HCT116 (cell line): ENCODE measurements at regions not wholly inside any gene's neighbourhood (a gene's known extent, or its start where the extent isn't known, plus 50 kb on each side); places are given as distances from the start of the nearest gene placed in this dataset.

Source experiments
- ATAC-seq: fragments of 200-7000 bp; cut with Tn5 transposase; 2 replicates; pipeline ENCODE4 v1.9.1; 2020; ENCODE audit warnings: mild to moderate bottlenecking, moderate library complexity
- BruUV-seq: library from RNA; stranded (reverse); fragments of 400-500 nt; replicated peaks from 2 replicates; lab custom pipeline; 2021; lab: Mats Ljungman, UMichigan
- CTCF ChIA-PET: fragments of 300-600 bp; sonication (Branson Sonifier 250); formaldehyde crosslinking; loops from one replicate; lab custom pipeline; 2021; ENCODE audit warnings: antibody characterized with exemption; lab: Charles Lee
- POLR2A ChIA-PET: fragments of 300-600, 350-600 bp; sonication (Branson Sonifier 250); formaldehyde crosslinking; loops from one replicate; lab custom pipeline; 2021; ENCODE audit warnings: antibody characterized with exemption; lab: Charles Lee
- RAD21 ChIA-PET, 2 experiments: fragments of 300-600 bp; sonication (Branson Sonifier 250); formaldehyde crosslinking; loops; one replicate each; lab custom pipeline; 2023; ENCODE audit warnings: low total read pairs in 2 of 2; ENCODE audit not compliant: uncharacterized antibody in 2 of 2, unreplicated experiment in 2 of 2, low non-redundant PET in 1 of 2; lab: Charles Lee
- DNase-seq: peaks from one replicate; pipeline ENCODE4 v3.0.0-alpha.2; 2010; ENCODE audit warnings: low read depth, low spot score
- H2AFZ ChIP-seq: fragments of 200-600 bp; shearing (Covaris generic), sonication (generic); 2 replicates; pipeline ENCODE4 v1.6.1; 2017; ENCODE audit warnings: low read depth, mixed run types, mixed read lengths, antibody characterized with exemption, low read length; ENCODE audit not compliant: poor library complexity, severe bottlenecking
- H3K27ac ChIP-seq: 2 replicates; pipeline ENCODE4 v1.5.1; 2012; ENCODE audit warnings: low read depth, low read length
- H3K27me3 ChIP-seq: fragments of 200-600 bp; sonication (generic); 2 replicates; pipeline ENCODE4 v1.6.1; 2016; ENCODE audit warnings: mixed run types, low read length, mixed read lengths; ENCODE audit not compliant: insufficient read depth
- H3K36me3 ChIP-seq, 2 experiments: fragments of 200-500 bp in 1 of 2; fragments of 200-600 bp in 1 of 2; sonication (Bioruptor generic) in 1 of 2; sonication (generic) in 1 of 2; 2 replicates each; pipeline versions ENCODE4 v1.5.1 to v1.6.1; 2014 to 2016; ENCODE audit warnings: low read length in 2 of 2, inconsistent platforms in 1 of 2, mixed read lengths in 1 of 2, mixed run types in 1 of 2; ENCODE audit not compliant: insufficient read depth in 2 of 2, control insufficient read depth in 1 of 2
- H3K4me1 ChIP-seq, 2 experiments: fragments of 200-600 bp in 1 of 2; sonication (generic) in 1 of 2; 2 replicates each; pipeline versions ENCODE4 v1.5.1 to v1.6.1; 2012 to 2017; ENCODE audit warnings: low read length in 2 of 2, inconsistent platforms in 1 of 2, mild to moderate bottlenecking in 1 of 2, mixed read lengths in 1 of 2, mixed run types in 1 of 2, moderate library complexity in 1 of 2; ENCODE audit not compliant: insufficient read depth in 2 of 2, control insufficient read depth in 1 of 2
- H3K4me2 ChIP-seq: fragments of 200-600 bp; sonication (generic); 2 replicates; pipeline ENCODE4 v1.6.1; 2017; ENCODE audit warnings: mixed run types, low read length, mixed read lengths
- H3K4me3 ChIP-seq, 2 experiments: fragments of 200-600 bp in 1 of 2; sonication (generic) in 1 of 2; replicated peaks in 1 of 2; 2 replicates each; pipeline ENCODE4 v1.5.1; 2011 to 2016; ENCODE audit warnings: low read length in 2 of 2, control low read depth in 1 of 2, low read depth in 1 of 2, mild to moderate bottlenecking in 1 of 2, mixed read lengths in 1 of 2, mixed run types in 1 of 2
- H3K79me2 ChIP-seq: fragments of 200-600 bp; sonication (generic); 2 replicates; pipeline ENCODE4 v1.6.1; 2017; ENCODE audit warnings: mild to moderate bottlenecking, mixed run types, low read length, moderate library complexity, mixed read lengths; ENCODE audit not compliant: insufficient read depth
- H3K9ac ChIP-seq: fragments of 200-600 bp; sonication (generic); 2 replicates; pipeline ENCODE4 v1.6.1; 2016; ENCODE audit warnings: low read length, mixed read lengths
- H3K9me2 ChIP-seq: fragments of 200-600 bp; sonication (generic), shearing (Covaris generic); 2 replicates; pipeline ENCODE4 v1.6.1; 2017; ENCODE audit warnings: mixed run types, mild to moderate bottlenecking, moderate library complexity; ENCODE audit not compliant: insufficient read depth
- H3K9me3 ChIP-seq, 2 experiments: fragments of 200-500 bp in 1 of 2; fragments of 200-600 bp in 1 of 2; sonication (Bioruptor generic) in 1 of 2; sonication (generic) in 1 of 2; 2 replicates each; pipeline ENCODE4 v1.6.1; 2014 to 2017; ENCODE audit warnings: low read length in 2 of 2, mixed read lengths in 2 of 2, inconsistent platforms in 1 of 2, low read depth in 1 of 2, mild to moderate bottlenecking in 1 of 2, mixed run types in 1 of 2, moderate library complexity in 1 of 2; ENCODE audit not compliant: control insufficient read depth in 1 of 2, insufficient read depth in 1 of 2
- H4K20me1 ChIP-seq: fragments of 200-600 bp; sonication (generic), shearing (Covaris generic); 2 replicates; pipeline ENCODE4 v1.6.1; 2017; ENCODE audit warnings: mixed run types, mild to moderate bottlenecking, moderate library complexity; ENCODE audit not compliant: insufficient read depth
- CEBPB ChIP-seq: IDR thresholded peaks from 2 replicates; pipeline ENCODE4 v1.6.1; 2012; ENCODE audit warnings: low read depth
- CTCF ChIP-seq, 3 experiments: fragments of 200-600 bp in 1 of 3; sonication (generic) in 1 of 3; IDR thresholded peaks in 2 of 3; conservative IDR thresholded peaks in 1 of 3; 2 replicates each; pipeline ENCODE4 v1.5.1; 2012 to 2017; ENCODE audit warnings: low read depth in 2 of 3, low read length in 2 of 3, antibody characterized with exemption in 1 of 3, borderline replicate concordance in 1 of 3, control low read depth in 1 of 3, mild to moderate bottlenecking in 1 of 3, mixed read lengths in 1 of 3, mixed run types in 1 of 3, moderate library complexity in 1 of 3; ENCODE audit not compliant: insufficient read depth in 1 of 3
- ELF1 ChIP-seq: IDR thresholded peaks from 2 replicates; pipeline ENCODE4 v1.6.1; 2012; ENCODE audit warnings: low read depth, borderline replicate concordance
- POLR2A ChIP-seq: IDR thresholded peaks from 2 replicates; pipeline ENCODE4 v1.7.0; 2011; ENCODE audit warnings: borderline replicate concordance; ENCODE audit not compliant: insufficient read depth, insufficient read length; ENCODE audit errors: extremely low read depth
- POLR2AphosphoS5 ChIP-seq: IDR thresholded peaks from 2 replicates; pipeline ENCODE4 v1.6.1; 2011; ENCODE audit warnings: mild to moderate bottlenecking, low read depth, low read length, moderate library complexity
- SP1 ChIP-seq: IDR thresholded peaks from 2 replicates; pipeline ENCODE4 v1.6.1; 2012; ENCODE audit warnings: low read depth
- SRF ChIP-seq: IDR thresholded peaks from 2 replicates; pipeline ENCODE4 v1.6.1; 2012; ENCODE audit warnings: low read depth
- YY1 ChIP-seq: IDR thresholded peaks from 2 replicates; pipeline ENCODE4 v1.6.1; 2011; ENCODE audit warnings: low read length, low read depth, moderate library complexity, mild to moderate bottlenecking; ENCODE audit not compliant: insufficient replicate concordance; ENCODE audit errors: extremely low read depth
- ZFX ChIP-seq: fragments of 450-650 bp; IDR thresholded peaks from 2 replicates; pipeline ENCODE4 v1.6.1; 2017
- ZNF274 ChIP-seq: fragments of 200-500 bp; sonication (Bioruptor generic); IDR thresholded peaks from 2 replicates; pipeline ENCODE4 v1.6.1; 2014; ENCODE audit warnings: mild to moderate bottlenecking, low read depth, low read length, inconsistent platforms
- intact Hi-C: fragments of 100-400 bp; cut with micrococcal nuclease; formaldehyde crosslinking; loops from 2 replicates; pipeline ENCODE4 v1.10.0; 2022
- TF ChIP-seq, protein P1 (sequence below): IDR thresholded peaks from 2 replicates; pipeline ENCODE4 v1.6.1; 2011; ENCODE audit warnings: mild to moderate bottlenecking, low read length, moderate library complexity; ENCODE audit not compliant: insufficient replicate concordance; ENCODE audit errors: extremely low read depth
- TF ChIP-seq, protein P2 (sequence below): IDR thresholded peaks from 2 replicates; pipeline ENCODE4 v1.6.1; 2012
- TF ChIP-seq, protein P3 (sequence below): IDR thresholded peaks from 2 replicates; pipeline ENCODE4 v1.6.1; 2012; ENCODE audit warnings: low read depth

DNA sequence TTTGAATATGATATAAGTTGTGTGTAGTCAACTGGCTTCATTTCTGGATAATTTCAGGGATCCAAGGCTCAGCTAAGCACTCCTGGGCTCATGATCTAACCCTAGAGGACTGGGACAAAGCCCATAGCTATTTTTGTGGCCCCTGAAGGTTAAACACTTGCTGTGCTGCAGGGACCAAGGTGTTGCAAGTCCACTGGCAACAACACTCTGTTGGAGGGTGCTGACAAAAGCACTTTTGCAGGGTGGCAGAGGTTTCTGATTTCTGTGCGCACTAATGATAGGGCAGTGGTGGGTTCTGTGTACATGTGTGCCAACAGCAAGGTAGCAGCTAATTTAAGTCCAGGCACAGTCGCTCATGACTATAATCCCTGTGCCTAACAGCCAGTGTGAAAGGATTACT is 445.3 kb upstream of the SYNCRIP start:
- no peak overlapping the region for H3K27ac ChIP-seq
- no peak overlapping the region for H3K4me2 ChIP-seq
- no peaks in the 10 kb centered on the region for H3K27me3 ChIP-seq
- no peaks in the 10 kb centered on the region for H3K9me3 ChIP-seq
- no TSS peak for BruUV-seq
- DNase-seq = no peak
- H2AFZ ChIP-seq = no peak overlapping the region
- no peak overlapping the region for H3K4me3 ChIP-seq
- ChIA-PET RAD21 (no interaction called here), POLR2A (no interaction called here), CTCF (no interaction called here)
- no peaks in the 10 kb centered on the region for H3K79me2 ChIP-seq
- no peak overlapping the region for H3K9ac ChIP-seq
- H3K36me3 ChIP-seq = no peaks in the 10 kb centered on the region
- no peaks in the 10 kb centered on the region for H4K20me1 ChIP-seq
- intact Hi-C loops = no loop called here
- no peak for ATAC-seq
- TF ChIP-seq, protein P1, sequence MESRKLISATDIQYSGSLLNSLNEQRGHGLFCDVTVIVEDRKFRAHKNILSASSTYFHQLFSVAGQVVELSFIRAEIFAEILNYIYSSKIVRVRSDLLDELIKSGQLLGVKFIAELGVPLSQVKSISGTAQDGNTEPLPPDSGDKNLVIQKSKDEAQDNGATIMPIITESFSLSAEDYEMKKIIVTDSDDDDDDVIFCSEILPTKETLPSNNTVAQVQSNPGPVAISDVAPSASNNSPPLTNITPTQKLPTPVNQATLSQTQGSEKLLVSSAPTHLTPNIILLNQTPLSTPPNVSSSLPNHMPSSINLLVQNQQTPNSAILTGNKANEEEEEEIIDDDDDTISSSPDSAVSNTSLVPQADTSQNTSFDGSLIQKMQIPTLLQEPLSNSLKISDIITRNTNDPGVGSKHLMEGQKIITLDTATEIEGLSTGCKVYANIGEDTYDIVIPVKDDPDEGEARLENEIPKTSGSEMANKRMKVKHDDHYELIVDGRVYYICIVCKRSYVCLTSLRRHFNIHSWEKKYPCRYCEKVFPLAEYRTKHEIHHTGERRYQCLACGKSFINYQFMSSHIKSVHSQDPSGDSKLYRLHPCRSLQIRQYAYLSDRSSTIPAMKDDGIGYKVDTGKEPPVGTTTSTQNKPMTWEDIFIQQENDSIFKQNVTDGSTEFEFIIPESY = no peak
- TF ChIP-seq ZFX = no peak
- TF ChIP-seq CTCF (IDR thresholded peaks at IDR 0.05 in 2 of 3, conservative IDR thresholded peaks at IDR 0.05 in 1 of 3; ENCODE audit: borderline replicate concordance in 1 of 3, insufficient read depth in 1 of 3, low read depth in 2 of 3, low read length in 2 of 3) = no peak
- TF ChIP-seq CEBPB = no peak
- no peak for TF ChIP-seq YY1
- TF ChIP-seq POLR2AphosphoS5 = no peak
- TF ChIP-seq, protein P2, sequence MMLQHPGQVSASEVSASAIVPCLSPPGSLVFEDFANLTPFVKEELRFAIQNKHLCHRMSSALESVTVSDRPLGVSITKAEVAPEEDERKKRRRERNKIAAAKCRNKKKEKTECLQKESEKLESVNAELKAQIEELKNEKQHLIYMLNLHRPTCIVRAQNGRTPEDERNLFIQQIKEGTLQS = no peak
- TF ChIP-seq ELF1 = no peak
- TF ChIP-seq, protein P3, sequence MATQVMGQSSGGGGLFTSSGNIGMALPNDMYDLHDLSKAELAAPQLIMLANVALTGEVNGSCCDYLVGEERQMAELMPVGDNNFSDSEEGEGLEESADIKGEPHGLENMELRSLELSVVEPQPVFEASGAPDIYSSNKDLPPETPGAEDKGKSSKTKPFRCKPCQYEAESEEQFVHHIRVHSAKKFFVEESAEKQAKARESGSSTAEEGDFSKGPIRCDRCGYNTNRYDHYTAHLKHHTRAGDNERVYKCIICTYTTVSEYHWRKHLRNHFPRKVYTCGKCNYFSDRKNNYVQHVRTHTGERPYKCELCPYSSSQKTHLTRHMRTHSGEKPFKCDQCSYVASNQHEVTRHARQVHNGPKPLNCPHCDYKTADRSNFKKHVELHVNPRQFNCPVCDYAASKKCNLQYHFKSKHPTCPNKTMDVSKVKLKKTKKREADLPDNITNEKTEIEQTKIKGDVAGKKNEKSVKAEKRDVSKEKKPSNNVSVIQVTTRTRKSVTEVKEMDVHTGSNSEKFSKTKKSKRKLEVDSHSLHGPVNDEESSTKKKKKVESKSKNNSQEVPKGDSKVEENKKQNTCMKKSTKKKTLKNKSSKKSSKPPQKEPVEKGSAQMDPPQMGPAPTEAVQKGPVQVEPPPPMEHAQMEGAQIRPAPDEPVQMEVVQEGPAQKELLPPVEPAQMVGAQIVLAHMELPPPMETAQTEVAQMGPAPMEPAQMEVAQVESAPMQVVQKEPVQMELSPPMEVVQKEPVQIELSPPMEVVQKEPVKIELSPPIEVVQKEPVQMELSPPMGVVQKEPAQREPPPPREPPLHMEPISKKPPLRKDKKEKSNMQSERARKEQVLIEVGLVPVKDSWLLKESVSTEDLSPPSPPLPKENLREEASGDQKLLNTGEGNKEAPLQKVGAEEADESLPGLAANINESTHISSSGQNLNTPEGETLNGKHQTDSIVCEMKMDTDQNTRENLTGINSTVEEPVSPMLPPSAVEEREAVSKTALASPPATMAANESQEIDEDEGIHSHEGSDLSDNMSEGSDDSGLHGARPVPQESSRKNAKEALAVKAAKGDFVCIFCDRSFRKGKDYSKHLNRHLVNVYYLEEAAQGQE = no peak
- no peak for TF ChIP-seq SP1
- no peak for TF ChIP-seq POLR2A
- TF ChIP-seq SRF = no peak
- TF ChIP-seq ZNF274 = no peak
- no peaks in the 10 kb centered on the region for H3K9me2 ChIP-seq
- no peaks in the 10 kb centered on the region for H3K4me1 ChIP-seq
